ACC112 (cell line): ENCODE measurements at regions not wholly inside any gene's neighbourhood (a gene's known extent, or its start where the extent isn't known, plus 50 kb on each side); places are given as distances from the start of the nearest gene placed in this dataset.

Source experiments
- H2AFZ ChIP-seq: fragments of 200-600 bp; sonication (generic); one replicate; pipeline ENCODE4 v1.6.0; 2017; ENCODE audit warnings: antibody characterized with exemption, low read length; ENCODE audit not compliant: unreplicated experiment
- H3K27ac ChIP-seq: fragments of 200-600 bp; sonication (generic); 2 replicates; pipeline ENCODE4 v1.5.1; 2014; ENCODE audit warnings: low read depth, mild to moderate bottlenecking, antibody characterized with exemption, low read length, moderate library complexity
- H3K27me3 ChIP-seq: fragments of 200-600 bp; sonication (generic); 2 replicates; pipeline ENCODE4 v1.6.1; 2014; ENCODE audit warnings: mild to moderate bottlenecking, antibody characterized with exemption, low read length, moderate library complexity, mixed read lengths; ENCODE audit not compliant: insufficient read depth
- H3K36me3 ChIP-seq: fragments of 200-600 bp; sonication (generic); 2 replicates; pipeline ENCODE4 v1.6.1; 2016; ENCODE audit warnings: mild to moderate bottlenecking, antibody characterized with exemption, low read length, moderate library complexity, mixed read lengths; ENCODE audit not compliant: insufficient read depth
- H3K4me1 ChIP-seq: fragments of 200-600 bp; sonication (generic); one replicate; pipeline ENCODE4 v1.6.1; 2016; ENCODE audit warnings: low read length, mixed read lengths; ENCODE audit not compliant: insufficient read depth, unreplicated experiment, control insufficient read depth
- H3K4me3 ChIP-seq: fragments of 200-600 bp; sonication (generic); 2 replicates; pipeline ENCODE4 v1.5.1; 2014; ENCODE audit warnings: mild to moderate bottlenecking, low read depth, low read length
- H3K79me2 ChIP-seq: fragments of 200-600 bp; sonication (generic); one replicate; pipeline ENCODE4 v1.6.0; 2016; ENCODE audit warnings: low read length; ENCODE audit not compliant: control insufficient read depth, unreplicated experiment, insufficient read depth

DNA sequence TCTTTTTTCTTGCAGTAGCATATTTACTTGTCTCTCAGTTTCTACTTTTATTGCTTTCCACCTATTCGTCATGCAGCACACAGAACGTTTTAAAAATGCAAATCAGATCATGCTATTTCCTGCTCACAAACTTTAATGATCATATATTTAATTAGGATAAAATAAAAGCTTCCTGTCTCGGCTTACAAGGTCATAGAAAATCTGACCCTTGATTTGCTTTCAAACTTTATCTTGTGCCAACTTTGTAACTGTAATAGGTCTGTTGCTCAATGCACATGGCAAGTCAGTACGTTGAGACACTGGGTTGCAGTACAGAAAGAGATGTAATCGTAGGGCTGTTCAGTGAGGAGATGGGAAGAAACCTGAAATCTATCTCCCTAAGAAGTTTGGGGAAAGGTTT lies 95.6 kb upstream of the CSNK1A1L start:
- Histone ChIP-seq H3K4me1 (peaks cover 3% of the 10 kb centered on the region), H3K36me3 (no peaks in the 10 kb centered on the region), H3K4me3 (no peak overlapping the region), H3K27me3 (no peaks in the 10 kb centered on the region), H3K27ac (no peak overlapping the region), H3K79me2 (no peaks in the 10 kb centered on the region), H2AFZ (no peak overlapping the region)

DNA sequence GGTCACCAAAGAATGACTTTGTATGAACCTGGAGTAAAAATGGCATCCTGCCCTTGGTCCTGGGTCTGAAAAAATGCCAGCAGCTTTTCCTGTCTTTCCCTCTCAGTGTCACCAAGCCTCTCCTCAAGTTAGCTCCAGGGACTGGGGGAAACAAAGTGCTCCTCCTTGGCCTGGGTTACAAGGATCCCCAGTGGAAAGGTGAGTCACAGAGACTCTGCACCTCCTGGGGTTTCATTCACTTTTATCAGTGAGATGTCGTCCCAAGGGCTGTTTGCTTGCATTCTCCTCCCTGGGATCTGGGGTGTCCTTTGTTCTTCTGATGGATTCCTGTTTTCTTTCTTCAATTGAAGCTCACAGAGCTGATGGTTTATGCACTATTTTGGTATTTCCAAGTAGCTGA lies 93.2 kb upstream of the CSNK1A1L start:
- Histone ChIP-seq H3K36me3 (no peaks in the 10 kb centered on the region), H3K27ac (no peak overlapping the region), H3K4me1 (peaks cover 11% of the 10 kb centered on the region), H3K27me3 (no peaks in the 10 kb centered on the region), H3K4me3 (no peak overlapping the region), H2AFZ (no peak overlapping the region), H3K79me2 (no peaks in the 10 kb centered on the region)

DNA sequence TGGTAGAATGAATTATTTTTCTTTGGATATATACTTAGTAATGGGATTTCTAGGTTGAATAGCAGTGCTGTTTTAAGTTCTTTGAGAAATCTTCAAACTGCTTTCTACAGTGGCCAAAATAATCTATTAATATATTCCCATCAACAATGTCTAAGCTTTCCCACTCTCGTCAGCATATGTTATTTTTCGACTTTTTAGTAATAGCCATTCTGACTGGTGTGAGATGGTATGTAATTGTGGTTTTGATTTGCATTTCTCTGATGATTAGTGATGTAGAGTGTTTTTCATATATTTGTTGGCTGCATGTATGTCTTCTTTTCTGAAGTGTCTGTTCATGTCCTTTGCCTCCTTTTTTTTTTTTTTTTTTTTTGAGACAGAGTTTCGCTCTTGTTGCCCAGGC lies 90.2 kb upstream of the CSNK1A1L start:
- no peaks in the 10 kb centered on the region for H3K36me3 ChIP-seq
- H3K27ac ChIP-seq, result no peak overlapping the region
- H3K79me2 ChIP-seq, result no peaks in the 10 kb centered on the region
- no peak overlapping the region for H2AFZ ChIP-seq
- H3K27me3 ChIP-seq, result no peaks in the 10 kb centered on the region
- no peak overlapping the region for H3K4me3 ChIP-seq
- H3K4me1 ChIP-seq, result peaks cover 18% of the 10 kb centered on the region

DNA sequence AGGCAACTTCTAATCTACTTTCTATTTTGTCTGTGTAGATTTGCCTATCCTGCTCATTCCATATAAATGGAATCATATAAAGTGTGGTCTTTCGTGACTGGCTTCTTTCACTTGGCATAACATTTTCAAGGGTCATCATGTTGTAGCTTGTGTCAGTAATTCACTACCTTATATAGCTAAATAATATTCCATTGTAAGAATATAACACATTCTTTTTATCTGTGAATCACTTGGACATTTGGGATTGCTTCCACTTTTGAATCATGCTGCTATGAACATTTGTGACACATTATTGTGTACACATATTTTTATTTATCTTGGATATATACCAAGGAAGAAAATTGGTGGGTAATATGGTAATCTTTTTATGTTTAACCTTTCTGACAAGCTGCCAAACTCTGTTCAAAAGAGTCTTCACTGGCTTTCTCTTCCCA lies 89.0 kb upstream of the CSNK1A1L start:
- Histone ChIP-seq H3K79me2 (no peaks in the 10 kb centered on the region), H2AFZ (no peak overlapping the region), H3K4me1 (peaks cover 18% of the 10 kb centered on the region), H3K36me3 (no peaks in the 10 kb centered on the region), H3K4me3 (peak overlapping the region; percentile 8; the same call in 1 of the 2 replicates), H3K27me3 (no peaks in the 10 kb centered on the region), H3K27ac (peak overlapping the region; percentile 93)

DNA sequence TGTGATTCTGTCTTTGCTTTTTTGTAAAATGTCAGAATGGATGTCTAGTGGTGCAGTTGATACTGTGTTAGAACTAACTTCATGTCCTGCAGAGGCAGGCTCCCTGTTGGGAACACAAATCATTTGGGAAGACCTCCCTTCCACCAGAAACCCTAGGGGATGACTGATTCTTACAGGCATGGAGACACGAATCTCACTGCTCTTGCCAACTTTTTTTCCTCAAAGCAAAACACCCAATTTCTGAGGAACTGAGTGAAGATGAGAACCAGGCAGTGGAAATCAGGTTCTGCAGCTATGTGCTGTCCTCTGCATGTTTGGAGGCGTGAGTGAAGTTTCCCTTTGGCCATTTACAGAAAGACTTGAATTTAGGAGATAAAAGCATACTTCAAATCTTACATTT lies 87.5 kb upstream of the CSNK1A1L start:
- H2AFZ ChIP-seq, result peak overlapping the region; percentile 55
- peak overlapping the region; percentile 93; the same call in 1 of the 2 replicates for H3K27ac ChIP-seq
- H3K79me2 ChIP-seq, result no peaks in the 10 kb centered on the region
- H3K4me3 ChIP-seq, result no peak overlapping the region
- H3K4me1 ChIP-seq, result peaks cover 18% of the 10 kb centered on the region
- H3K27me3 ChIP-seq, result no peaks in the 10 kb centered on the region
- no peaks in the 10 kb centered on the region for H3K36me3 ChIP-seq

DNA sequence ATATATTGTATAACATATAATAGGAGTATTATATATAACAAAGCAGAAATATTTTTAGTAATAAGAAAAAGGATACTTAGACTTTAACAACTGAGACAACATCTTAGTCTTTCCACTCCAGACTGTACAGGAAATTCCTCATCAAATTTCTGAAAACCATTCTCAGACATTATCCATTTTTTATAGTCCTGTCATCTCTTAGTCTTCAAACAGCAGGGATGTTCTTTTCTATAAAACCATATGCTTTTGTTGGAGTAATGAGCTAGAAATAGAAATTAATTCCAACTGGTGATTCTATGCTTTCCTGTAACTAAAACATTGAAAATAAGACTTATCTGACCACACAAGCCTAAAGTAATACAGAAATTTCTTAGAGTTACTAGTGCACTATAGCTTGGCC lies 82.2 kb upstream of the CSNK1A1L start:
- H2AFZ ChIP-seq, result no peak overlapping the region
- H3K36me3 ChIP-seq, result no peaks in the 10 kb centered on the region
- no peak overlapping the region for H3K27ac ChIP-seq
- no peaks in the 10 kb centered on the region for H3K79me2 ChIP-seq
- peaks cover 4% of the 10 kb centered on the region for H3K4me1 ChIP-seq
- no peak overlapping the region for H3K4me3 ChIP-seq
- H3K27me3 ChIP-seq, result no peaks in the 10 kb centered on the region

DNA sequence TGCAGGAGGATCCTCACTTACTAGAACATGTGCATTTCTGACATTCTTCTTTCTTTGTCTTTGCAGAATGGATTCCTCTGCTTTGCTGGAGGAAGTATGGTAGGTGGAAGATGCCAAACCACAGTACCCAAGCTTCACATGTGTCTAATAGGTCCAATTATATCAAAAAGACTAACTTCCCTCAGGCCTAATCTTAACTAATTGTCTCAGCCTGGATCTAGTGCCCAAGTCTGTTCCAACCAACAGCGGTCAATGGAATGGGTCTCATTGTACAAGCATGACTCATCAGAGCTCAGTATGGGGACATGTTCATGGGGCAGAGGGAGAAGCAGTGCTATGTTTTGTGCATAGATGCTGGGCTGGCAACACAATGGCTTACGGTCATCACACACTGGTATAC lies 81.6 kb upstream of the CSNK1A1L start:
- Histone ChIP-seq H3K79me2 (no peaks in the 10 kb centered on the region), H3K4me3 (no peak overlapping the region), H3K27ac (no peak overlapping the region), H3K36me3 (no peaks in the 10 kb centered on the region), H2AFZ (no peak overlapping the region), H3K4me1 (peaks cover 4% of the 10 kb centered on the region), H3K27me3 (no peaks in the 10 kb centered on the region)

DNA sequence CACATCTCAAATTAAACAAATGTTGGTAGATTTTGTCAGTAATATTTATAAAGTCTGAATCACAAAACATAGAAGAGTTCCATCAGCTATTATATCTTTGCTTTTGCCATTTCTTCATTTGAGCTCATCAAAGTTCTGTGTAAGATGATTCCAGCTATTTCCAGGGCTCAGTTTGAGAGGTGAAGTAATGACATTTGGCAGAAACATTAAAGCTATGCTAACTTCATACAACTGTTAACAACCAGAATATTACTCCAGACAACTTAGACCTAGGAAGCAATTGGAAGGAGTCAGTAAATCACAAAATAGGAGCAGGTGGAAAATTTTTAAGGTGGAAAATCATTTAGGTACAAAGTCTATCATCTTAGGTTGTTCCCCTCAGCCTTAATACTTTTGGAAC lies 76.2 kb upstream of the CSNK1A1L start:
- no peak overlapping the region for H2AFZ ChIP-seq
- H3K27me3 ChIP-seq, result no peaks in the 10 kb centered on the region
- no peaks in the 10 kb centered on the region for H3K79me2 ChIP-seq
- no peak overlapping the region for H3K4me3 ChIP-seq
- peaks cover under 1% of the 10 kb centered on the region for H3K4me1 ChIP-seq
- no peak overlapping the region for H3K27ac ChIP-seq
- H3K36me3 ChIP-seq, result no peaks in the 10 kb centered on the region

DNA sequence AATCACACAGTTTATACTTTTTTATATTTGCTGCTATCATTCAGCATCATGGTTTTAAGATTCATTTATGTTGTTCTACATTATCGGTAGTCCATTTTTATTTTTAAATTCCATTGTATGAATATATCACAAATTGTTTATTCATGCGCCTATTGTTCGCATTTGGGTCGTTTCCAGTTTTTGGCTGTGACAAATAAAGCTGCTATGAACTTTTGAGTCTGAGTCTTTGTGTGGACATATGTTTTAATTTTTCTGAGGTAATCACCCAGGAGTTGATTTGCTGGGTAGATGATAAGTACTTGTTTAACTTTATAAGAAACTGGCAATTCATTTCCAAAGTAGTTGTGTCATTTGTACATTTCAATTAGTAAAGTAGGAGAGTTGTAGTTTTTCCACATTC lies 74.2 kb upstream of the CSNK1A1L start:
- no peaks in the 10 kb centered on the region for H3K79me2 ChIP-seq
- no peak overlapping the region for H3K27ac ChIP-seq
- H3K36me3 ChIP-seq, result no peaks in the 10 kb centered on the region
- no peak overlapping the region for H2AFZ ChIP-seq
- no peak overlapping the region for H3K4me3 ChIP-seq
- H3K4me1 ChIP-seq, result peaks cover 9% of the 10 kb centered on the region
- no peaks in the 10 kb centered on the region for H3K27me3 ChIP-seq

DNA sequence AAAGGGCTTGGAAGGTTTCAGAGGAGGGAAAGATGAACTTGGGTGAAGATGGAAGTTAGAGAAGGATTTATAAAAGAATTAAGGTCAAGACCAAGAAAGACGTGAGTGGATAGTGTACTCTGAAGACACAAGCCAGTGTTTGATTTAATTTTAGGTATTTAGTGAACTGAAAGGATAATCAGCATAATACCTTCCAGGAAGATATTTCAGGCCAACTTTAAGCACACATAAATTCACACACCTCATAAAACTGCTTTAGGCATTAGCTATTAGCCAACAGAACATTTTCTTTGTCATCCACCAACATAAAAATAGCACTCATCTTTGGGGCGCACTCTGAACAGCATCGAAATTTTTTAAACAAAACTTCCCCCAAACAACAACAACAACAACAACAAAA lies 71.7 kb upstream of the CSNK1A1L start:
- H3K27me3 ChIP-seq, result no peaks in the 10 kb centered on the region
- H2AFZ ChIP-seq, result no peak overlapping the region
- H3K79me2 ChIP-seq, result no peaks in the 10 kb centered on the region
- H3K27ac ChIP-seq, result no peak overlapping the region
- H3K4me3 ChIP-seq, result no peak overlapping the region
- H3K36me3 ChIP-seq, result no peaks in the 10 kb centered on the region
- peaks cover 9% of the 10 kb centered on the region for H3K4me1 ChIP-seq

DNA sequence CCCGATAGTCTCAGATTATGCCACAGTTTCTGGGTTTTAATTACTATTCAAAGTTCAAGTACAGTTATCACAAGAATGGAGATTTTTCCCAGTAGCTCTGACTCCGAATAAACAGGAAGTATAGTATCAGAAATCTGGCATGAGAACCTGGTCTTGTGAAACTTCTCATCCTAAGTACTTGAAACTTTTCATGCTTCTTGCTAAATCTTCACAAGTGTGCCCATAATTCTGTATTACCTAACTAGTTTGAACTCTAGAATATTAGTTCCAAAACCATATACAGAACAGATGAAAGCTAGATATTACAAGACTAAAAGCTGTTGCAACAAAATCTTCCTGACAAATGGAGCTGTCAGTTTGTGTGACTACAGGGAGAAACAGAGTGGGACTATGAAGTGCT lies 70.5 kb upstream of the CSNK1A1L start:
- Histone ChIP-seq H3K27ac (peak overlapping the region; percentile 40), H3K79me2 (no peaks in the 10 kb centered on the region), H3K36me3 (no peaks in the 10 kb centered on the region), H2AFZ (peak overlapping the region; percentile 37), H3K4me1 (peaks cover 9% of the 10 kb centered on the region), H3K4me3 (no peak overlapping the region), H3K27me3 (no peaks in the 10 kb centered on the region)
